Effector memory CD4-positive, alpha-beta T cell (primary cell): ENCODE measurements at regions not wholly inside any gene's neighbourhood (a gene's known extent, or its start where the extent isn't known, plus 50 kb on each side); places are given as distances from the start of the nearest gene placed in this dataset.

Experiments used
- DNase-seq, 3 donors: peaks; one replicate each; pipeline ENCODE4 v3.0.0-alpha.2; 2020
- H3K27ac ChIP-seq: 2 replicates; pipeline ENCODE4 v1.7.0; 2013; ENCODE audit warnings: mild to moderate bottlenecking, low read length, moderate library complexity; ENCODE audit not compliant: insufficient read depth, poor library complexity, severe bottlenecking
- H3K27me3 ChIP-seq: replicated peaks from 2 replicates; pipeline ENCODE4 v1.7.0; 2013; ENCODE audit warnings: mild to moderate bottlenecking, low read length; ENCODE audit not compliant: insufficient read depth, control insufficient read depth, poor library complexity, severe bottlenecking
- H3K36me3 ChIP-seq: 2 replicates; pipeline ENCODE4 v1.7.0; 2013; ENCODE audit warnings: mild to moderate bottlenecking, low read length, moderate library complexity; ENCODE audit not compliant: control insufficient read depth, insufficient read depth
- H3K4me1 ChIP-seq: 2 replicates; pipeline ENCODE4 v1.7.0; 2013; ENCODE audit warnings: low read length, mild to moderate bottlenecking; ENCODE audit not compliant: control insufficient read depth, insufficient read depth, poor library complexity, severe bottlenecking
- H3K4me3 ChIP-seq: 2 replicates; pipeline ENCODE4 v1.7.0; 2013; ENCODE audit warnings: low read length, low read depth, mild to moderate bottlenecking; ENCODE audit not compliant: insufficient read depth, poor library complexity, severe bottlenecking
- H3K9me3 ChIP-seq: 2 replicates; pipeline ENCODE4 v1.7.0; 2013; ENCODE audit warnings: mild to moderate bottlenecking, low read length, moderate library complexity; ENCODE audit not compliant: control insufficient read depth

GRCh38 chr1:8163039-8163438 is 136.9 kb upstream of the ERRFI1 start:
- H3K9me3 ChIP-seq, result no peaks in the 10 kb centered on the region

GRCh38 chr1:8162168-8162567 is 136.1 kb upstream of the ERRFI1 start:
- Histone ChIP-seq H3K4me3 (no peak overlapping the region), H3K4me1 (no peaks in the 10 kb centered on the region), H3K27ac (no peak overlapping the region), H3K27me3 (no peaks in the 10 kb centered on the region), H3K36me3 (no peaks in the 10 kb centered on the region), H3K9me3 (no peaks in the 10 kb centered on the region)
- DNase-seq, result no peak

More at GRCh38 chr1:8163039-8163438, 136.9 kb upstream of the ERRFI1 start:
- Histone ChIP-seq H3K36me3 (no peaks in the 10 kb centered on the region), H3K27ac (no peak overlapping the region), H3K4me1 (no peaks in the 10 kb centered on the region), H3K27me3 (no peaks in the 10 kb centered on the region), H3K4me3 (no peak overlapping the region)
- no peak for DNase-seq

- no peak for DNase-seq
- no peaks in the 10 kb centered on the region for H3K27me3 ChIP-seq
- no peaks in the 10 kb centered on the region for H3K4me1 ChIP-seq
- H3K9me3 ChIP-seq, result no peaks in the 10 kb centered on the region
- no peak overlapping the region for H3K4me3 ChIP-seq
- no peak overlapping the region for H3K27ac ChIP-seq
- no peaks in the 10 kb centered on the region for H3K36me3 ChIP-seq
Observed at GRCh38 chr1:8161546-8162105, 135.5 kb upstream of the ERRFI1 start.

GRCh38 chr1:8159470-8160024 is 133.4 kb upstream of the ERRFI1 start:
- Histone ChIP-seq H3K9me3 (no peaks in the 10 kb centered on the region), H3K36me3 (no peaks in the 10 kb centered on the region), H3K27ac (no peak overlapping the region), H3K4me1 (no peaks in the 10 kb centered on the region), H3K4me3 (no peak overlapping the region), H3K27me3 (no peaks in the 10 kb centered on the region)
- no peak for DNase-seq

GRCh38 chr1:8158995-8159394 is 132.9 kb upstream of the ERRFI1 start:
- Histone ChIP-seq H3K27ac (no peak overlapping the region), H3K36me3 (no peaks in the 10 kb centered on the region), H3K9me3 (no peaks in the 10 kb centered on the region), H3K27me3 (no peaks in the 10 kb centered on the region), H3K4me1 (peaks cover 5% of the 10 kb centered on the region), H3K4me3 (no peak overlapping the region)
- no peak for DNase-seq

GRCh38 chr1:8157765-8158164 is 131.7 kb upstream of the ERRFI1 start:
- DNase-seq, result no peak

GRCh38 chr1:8155528-8156186 is 129.5 kb upstream of the ERRFI1 start:
- Histone ChIP-seq H3K4me3 (no peak overlapping the region), H3K36me3 (no peaks in the 10 kb centered on the region), H3K27me3 (no peaks in the 10 kb centered on the region), H3K27ac (no peak overlapping the region), H3K9me3 (no peaks in the 10 kb centered on the region), H3K4me1 (peaks cover 20% of the 10 kb centered on the region)
- no peak for DNase-seq

More at GRCh38 chr1:8157765-8158164, 131.7 kb upstream of the ERRFI1 start:
- no peaks in the 10 kb centered on the region for H3K36me3 ChIP-seq
- no peaks in the 10 kb centered on the region for H3K9me3 ChIP-seq
- no peaks in the 10 kb centered on the region for H3K27me3 ChIP-seq
- H3K4me3 ChIP-seq, result no peak overlapping the region
- H3K27ac ChIP-seq, result no peak overlapping the region
- peaks cover 13% of the 10 kb centered on the region for H3K4me1 ChIP-seq

- Histone ChIP-seq H3K4me3 (no peak overlapping the region), H3K9me3 (no peaks in the 10 kb centered on the region), H3K4me1 (peaks cover 20% of the 10 kb centered on the region), H3K27ac (no peak overlapping the region), H3K36me3 (no peaks in the 10 kb centered on the region), H3K27me3 (no peaks in the 10 kb centered on the region)
- no peak for DNase-seq
Observed at GRCh38 chr1:8154621-8155052, 128.5 kb upstream of the ERRFI1 start.

GRCh38 chr1:8153961-8154360 is 127.9 kb upstream of the ERRFI1 start:
- Histone ChIP-seq H3K9me3 (no peaks in the 10 kb centered on the region), H3K4me1 (peaks cover 20% of the 10 kb centered on the region), H3K27me3 (no peaks in the 10 kb centered on the region), H3K4me3 (no peak overlapping the region), H3K36me3 (no peaks in the 10 kb centered on the region), H3K27ac (no peak overlapping the region)
- no peak for DNase-seq
